HG03280 (cell line): ENCODE measurements at regions not wholly inside any gene's neighbourhood (a gene's known extent, or its start where the extent isn't known, plus 50 kb on each side); places are given as distances from the start of the nearest gene placed in this dataset.
"Not testable (repeated sequence)": the region's sequence is repeated elsewhere in the genome, so short reads cannot be mapped to it uniquely, and the experiment has no call there.

Experiments used
- ATAC-seq: cut with Tn5 transposase; IDR thresholded peaks from one replicate; pipeline ENCODE4 v1.9.1; 2021; ENCODE audit warnings: mild to moderate bottlenecking, moderate library complexity; ENCODE audit not compliant: unreplicated experiment

GRCh38 chr11:13134886-13135285 lies 125.8 kb downstream of the RASSF10 start:
- ATAC-seq, result no peak

GRCh38 chr11:13135385-13136271 lies 126.5 kb downstream of the RASSF10 start:
- no peak for ATAC-seq

- no peak for ATAC-seq
Measured at GRCh38 chr11:13136272-13136596, 127.1 kb downstream of the RASSF10 start.

- ATAC-seq, result no peak
Measured at GRCh38 chr11:13137844-13138301, 128.8 kb downstream of the RASSF10 start.

GRCh38 chr11:13139085-13139484 lies 130.0 kb downstream of the RASSF10 start:
- ATAC-seq, result not testable (repeated sequence)

GRCh38 chr11:13140028-13140870 lies 131.1 kb downstream of the RASSF10 start:
- no peak for ATAC-seq

- no peak for ATAC-seq
Measured at GRCh38 chr11:13140873-13141655, 131.9 kb downstream of the RASSF10 start.

GRCh38 chr11:13141731-13142709 lies 132.9 kb downstream of the RASSF10 start:
- ATAC-seq, result no peak

GRCh38 chr11:13143486-13144297 lies 133.9 kb upstream of the BMAL1 start:
- ATAC-seq, result no peak

GRCh38 chr11:13145461-13145860 lies 132.1 kb upstream of the BMAL1 start:
- ATAC-seq, result no peak

- no peak for ATAC-seq
Measured at GRCh38 chr11:13149991-13150390, 127.6 kb upstream of the BMAL1 start.

- ATAC-seq, result no peak
Measured at GRCh38 chr11:13150487-13150886, 127.1 kb upstream of the BMAL1 start.

- no peak for ATAC-seq
Measured at GRCh38 chr11:13152264-13152663, 125.3 kb upstream of the BMAL1 start.

GRCh38 chr11:13152736-13153541 lies 124.7 kb upstream of the BMAL1 start:
- ATAC-seq, result no peak

- not testable (repeated sequence) for ATAC-seq
Measured at GRCh38 chr11:13154374-13154773, 123.2 kb upstream of the BMAL1 start.

- no peak for ATAC-seq
Measured at GRCh38 chr11:13160346-13160745, 117.2 kb upstream of the BMAL1 start.

- no peak for ATAC-seq
Measured at GRCh38 chr11:13160806-13161205, 116.8 kb upstream of the BMAL1 start.

GRCh38 chr11:13163158-13163557 lies 114.4 kb upstream of the BMAL1 start:
- no peak for ATAC-seq
